GM23338 (cell line): ENCODE measurements at regions not wholly inside any gene's neighbourhood (a gene's known extent, or its start where the extent isn't known, plus 50 kb on each side); places are given as distances from the start of the nearest gene placed in this dataset.

Experiments
- ATAC-seq: fragments of 200-7000 bp; cut with Tn5 transposase; 3 replicates; pipeline ENCODE4 v1.9.1; 2020
- DNase-seq: peaks from one replicate; pipeline ENCODE4 v3.0.0-alpha.2; 2015; ENCODE audit warnings: low spot score
- H2AFZ ChIP-seq: fragments of 200-600 bp; sonication (generic); 2 replicates; pipeline ENCODE4 v1.8.0; 2016; ENCODE audit warnings: antibody characterized with exemption, mild to moderate bottlenecking, moderate library complexity
- H3F3A ChIP-seq: fragments of 200-600 bp; sonication (generic); replicated peaks from 2 replicates; pipeline ENCODE4 v1.8.0; 2017; ENCODE audit warnings: antibody characterized with exemption, mixed run types, low read depth
- H3K27ac ChIP-seq: fragments of 200-600 bp; sonication (generic); 2 replicates; pipeline ENCODE4 v1.6.1; 2016; ENCODE audit warnings: low read depth
- H3K27me3 ChIP-seq: fragments of 200-600 bp; sonication (generic); 2 replicates; pipeline ENCODE4 v1.8.0; 2016; ENCODE audit warnings: mild to moderate bottlenecking, mixed run types, moderate library complexity; ENCODE audit not compliant: insufficient read depth
- H3K36me3 ChIP-seq: fragments of 200-600 bp; sonication (generic); 2 replicates; pipeline ENCODE4 v1.8.0; 2016; ENCODE audit warnings: mild to moderate bottlenecking; ENCODE audit not compliant: insufficient read depth
- H3K4me1 ChIP-seq: fragments of 200-600 bp; sonication (generic); 2 replicates; pipeline ENCODE4 v1.8.0; 2016; ENCODE audit warnings: mild to moderate bottlenecking, moderate library complexity; ENCODE audit not compliant: insufficient read depth
- H3K4me2 ChIP-seq: fragments of 200-600 bp; sonication (generic); 2 replicates; pipeline ENCODE4 v1.7.1; 2017; ENCODE audit warnings: mixed run types
- H3K4me3 ChIP-seq: fragments of 200-600 bp; sonication (generic); 2 replicates; pipeline ENCODE4 v1.6.1; 2016; ENCODE audit warnings: mixed run types
- H3K79me2 ChIP-seq: fragments of 200-600 bp; sonication (generic); replicated peaks from 2 replicates; pipeline ENCODE4 v1.8.0; 2017; ENCODE audit warnings: mild to moderate bottlenecking; ENCODE audit not compliant: insufficient read depth
- H3K9me2 ChIP-seq: fragments of 200-600 bp; sonication (generic); 2 replicates; pipeline ENCODE4 v1.8.0; 2017; ENCODE audit not compliant: insufficient read depth
- H4K20me1 ChIP-seq: fragments of 200-600 bp; sonication (generic); replicated peaks from 2 replicates; pipeline ENCODE4 v1.8.0; 2017; ENCODE audit warnings: mild to moderate bottlenecking; ENCODE audit not compliant: insufficient read depth
- H3K27ac Mint-ChIP-seq: 2 replicates; pipeline ENCODE4 v1.8.0; 2020; ENCODE audit warnings: inconsistent platforms, mild to moderate bottlenecking, moderate library complexity, mixed read lengths
- H3K27me3 Mint-ChIP-seq: 3 replicates; pipeline ENCODE4 v1.8.0; 2022; ENCODE audit warnings: low read depth, mild to moderate bottlenecking, moderate library complexity, mixed read lengths, inconsistent platforms; ENCODE audit not compliant: insufficient read depth, poor library complexity
- H3K36me3 Mint-ChIP-seq: 3 replicates; pipeline ENCODE4 v1.8.0; 2021; ENCODE audit warnings: low read depth, mild to moderate bottlenecking, inconsistent platforms, moderate library complexity, mixed read lengths
- H3K4me1 Mint-ChIP-seq: 3 replicates; pipeline ENCODE4 v1.8.0; 2020; ENCODE audit warnings: mild to moderate bottlenecking, inconsistent platforms, mixed read lengths
- H3K4me3 Mint-ChIP-seq: 3 replicates; pipeline ENCODE4 v1.8.0; 2021; ENCODE audit warnings: moderate library complexity, mild to moderate bottlenecking, inconsistent platforms, mixed read lengths
- H3K9me3 Mint-ChIP-seq: 3 replicates; pipeline ENCODE4 v1.8.0; 2020; ENCODE audit warnings: moderate library complexity, mild to moderate bottlenecking, inconsistent platforms, mixed read lengths
- CREB1 ChIP-seq: fragments of 250-450 bp; sonication (Bioruptor Pico); IDR thresholded peaks from 2 replicates; pipeline ENCODE4 v1.5.0; 2020; ENCODE audit warnings: low read depth, mild to moderate bottlenecking, moderate library complexity
- EZH2 ChIP-seq: fragments of 200-600 bp; sonication (generic); IDR thresholded peaks from one replicate; pipeline ENCODE4 v1.8.0; 2017; ENCODE audit warnings: antibody characterized with exemption, mild to moderate bottlenecking, low read depth; ENCODE audit not compliant: unreplicated experiment
- EZH2phosphoT487 ChIP-seq: fragments of 200-600 bp; sonication (generic); IDR thresholded peaks from one replicate; pipeline ENCODE4 v1.8.1; 2018; ENCODE audit warnings: antibody characterized with exemption; ENCODE audit not compliant: unreplicated experiment
- JUNB ChIP-seq: IDR thresholded peaks from one replicate; pipeline ENCODE4 v1.6.1; 2016; ENCODE audit warnings: antibody characterized with exemption; ENCODE audit not compliant: unreplicated experiment
- NANOG ChIP-seq: IDR thresholded peaks from 2 replicates; pipeline ENCODE4 v1.6.1; 2016; ENCODE audit warnings: antibody characterized with exemption, borderline replicate concordance
- POLR2AphosphoS5 ChIP-seq: IDR thresholded peaks from 2 replicates; pipeline ENCODE4 v1.6.1; 2016; ENCODE audit warnings: antibody characterized with exemption, low read depth
- STAT1 ChIP-seq: IDR thresholded peaks from one replicate; pipeline ENCODE4 v1.6.1; 2016; ENCODE audit warnings: antibody characterized with exemption; ENCODE audit not compliant: unreplicated experiment
- ZNF114 ChIP-seq: fragments of 250-450 bp; sonication (Bioruptor Pico); IDR thresholded peaks from 2 replicates; pipeline ENCODE4 v1.5.0; 2020; ENCODE audit warnings: mild to moderate bottlenecking, moderate library complexity
- TF ChIP-seq, protein P1 (sequence below): IDR thresholded peaks from 2 replicates; pipeline ENCODE4 v1.6.1; 2016; ENCODE audit warnings: antibody characterized with exemption
- TF ChIP-seq, protein P2 (sequence below): IDR thresholded peaks from one replicate; pipeline ENCODE4 v1.6.1; 2018; ENCODE audit warnings: antibody characterized with exemption; ENCODE audit not compliant: unreplicated experiment
- TF ChIP-seq, protein P3 (sequence below), 2 experiments: fragments of 200-600 bp in 1 of 2; sonication (generic) in 1 of 2; conservative IDR thresholded peaks; 2 replicates each; pipeline versions ENCODE4 v1.5.1 to v1.6.1; 2016 to 2017; ENCODE audit warnings: antibody characterized with exemption in 2 of 2, low read depth in 2 of 2, mild to moderate bottlenecking in 2 of 2, moderate library complexity in 1 of 2

DNA sequence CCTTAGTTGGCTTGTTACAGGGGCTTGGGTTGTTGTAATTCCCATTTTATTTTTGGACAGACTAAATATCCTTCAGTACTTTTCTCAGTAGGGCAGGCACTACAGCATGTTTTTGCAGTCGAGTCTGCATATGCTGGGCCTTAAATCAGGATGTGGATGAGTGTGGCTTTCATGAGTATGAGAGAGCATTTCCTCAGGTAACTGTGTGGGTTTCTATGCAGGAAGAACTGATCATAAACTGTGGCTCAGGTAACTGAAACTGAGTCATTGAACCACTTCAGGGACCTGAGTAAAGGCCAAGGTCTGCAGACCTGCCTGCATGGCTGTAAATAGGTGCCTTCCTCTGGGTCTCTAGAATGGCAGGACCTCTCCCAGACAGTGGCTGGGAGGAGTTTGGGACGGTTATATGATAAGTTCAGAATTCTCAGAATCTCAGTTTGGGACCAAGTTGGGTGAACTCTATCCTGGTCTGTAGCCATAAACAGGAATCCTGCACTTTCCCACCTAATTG lies 112.1 kb downstream of the ZNF737 start (continued):
- TF ChIP-seq, protein P1, sequence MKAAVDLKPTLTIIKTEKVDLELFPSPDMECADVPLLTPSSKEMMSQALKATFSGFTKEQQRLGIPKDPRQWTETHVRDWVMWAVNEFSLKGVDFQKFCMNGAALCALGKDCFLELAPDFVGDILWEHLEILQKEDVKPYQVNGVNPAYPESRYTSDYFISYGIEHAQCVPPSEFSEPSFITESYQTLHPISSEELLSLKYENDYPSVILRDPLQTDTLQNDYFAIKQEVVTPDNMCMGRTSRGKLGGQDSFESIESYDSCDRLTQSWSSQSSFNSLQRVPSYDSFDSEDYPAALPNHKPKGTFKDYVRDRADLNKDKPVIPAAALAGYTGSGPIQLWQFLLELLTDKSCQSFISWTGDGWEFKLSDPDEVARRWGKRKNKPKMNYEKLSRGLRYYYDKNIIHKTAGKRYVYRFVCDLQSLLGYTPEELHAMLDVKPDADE = no peak
- TF ChIP-seq, protein P2, sequence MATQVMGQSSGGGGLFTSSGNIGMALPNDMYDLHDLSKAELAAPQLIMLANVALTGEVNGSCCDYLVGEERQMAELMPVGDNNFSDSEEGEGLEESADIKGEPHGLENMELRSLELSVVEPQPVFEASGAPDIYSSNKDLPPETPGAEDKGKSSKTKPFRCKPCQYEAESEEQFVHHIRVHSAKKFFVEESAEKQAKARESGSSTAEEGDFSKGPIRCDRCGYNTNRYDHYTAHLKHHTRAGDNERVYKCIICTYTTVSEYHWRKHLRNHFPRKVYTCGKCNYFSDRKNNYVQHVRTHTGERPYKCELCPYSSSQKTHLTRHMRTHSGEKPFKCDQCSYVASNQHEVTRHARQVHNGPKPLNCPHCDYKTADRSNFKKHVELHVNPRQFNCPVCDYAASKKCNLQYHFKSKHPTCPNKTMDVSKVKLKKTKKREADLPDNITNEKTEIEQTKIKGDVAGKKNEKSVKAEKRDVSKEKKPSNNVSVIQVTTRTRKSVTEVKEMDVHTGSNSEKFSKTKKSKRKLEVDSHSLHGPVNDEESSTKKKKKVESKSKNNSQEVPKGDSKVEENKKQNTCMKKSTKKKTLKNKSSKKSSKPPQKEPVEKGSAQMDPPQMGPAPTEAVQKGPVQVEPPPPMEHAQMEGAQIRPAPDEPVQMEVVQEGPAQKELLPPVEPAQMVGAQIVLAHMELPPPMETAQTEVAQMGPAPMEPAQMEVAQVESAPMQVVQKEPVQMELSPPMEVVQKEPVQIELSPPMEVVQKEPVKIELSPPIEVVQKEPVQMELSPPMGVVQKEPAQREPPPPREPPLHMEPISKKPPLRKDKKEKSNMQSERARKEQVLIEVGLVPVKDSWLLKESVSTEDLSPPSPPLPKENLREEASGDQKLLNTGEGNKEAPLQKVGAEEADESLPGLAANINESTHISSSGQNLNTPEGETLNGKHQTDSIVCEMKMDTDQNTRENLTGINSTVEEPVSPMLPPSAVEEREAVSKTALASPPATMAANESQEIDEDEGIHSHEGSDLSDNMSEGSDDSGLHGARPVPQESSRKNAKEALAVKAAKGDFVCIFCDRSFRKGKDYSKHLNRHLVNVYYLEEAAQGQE = no peak
- no peak for TF ChIP-seq CREB1

DNA sequence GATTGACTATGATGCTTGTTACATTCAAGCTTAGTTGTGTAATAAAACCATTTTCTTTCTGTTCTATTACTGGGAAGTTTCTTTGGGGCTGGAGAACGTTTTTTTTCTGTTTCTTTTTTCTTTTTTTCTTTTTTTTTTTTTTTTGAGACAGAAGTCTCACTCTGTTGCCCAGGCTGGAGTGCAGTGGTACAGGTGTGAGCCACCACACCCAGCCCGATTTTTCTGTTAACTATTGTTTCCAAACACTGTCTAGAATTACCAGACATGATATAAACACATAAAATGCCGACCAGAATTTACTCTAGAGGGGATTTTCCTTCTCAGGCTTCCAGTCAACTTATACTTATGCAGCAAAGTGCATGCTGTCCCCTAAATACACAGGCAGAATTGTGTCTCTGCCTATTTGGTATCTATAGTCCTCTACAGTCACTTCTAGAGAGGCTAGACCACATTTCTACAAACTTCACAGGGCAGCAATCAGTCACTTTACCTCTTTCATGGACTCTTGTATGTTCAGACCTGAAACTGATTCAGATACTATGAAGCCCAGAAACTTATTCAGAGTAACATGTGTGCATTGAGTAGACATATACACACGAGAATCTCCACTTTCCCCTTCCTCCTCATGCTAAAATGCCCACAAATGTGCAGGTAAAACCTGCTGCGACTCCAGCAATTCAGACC lies 121.2 kb downstream of the ZNF737 start:
- H3F3A ChIP-seq = no peaks in the 10 kb centered on the region
- H3K36me3 ChIP-seq = no peaks in the 10 kb centered on the region
- no peak for DNase-seq
- H3K27ac ChIP-seq = no peak overlapping the region
- no peaks in the 10 kb centered on the region for H4K20me1 ChIP-seq
- Mint-ChIP-seq H3K4me3 (no peak overlapping the region), H3K36me3 (no peaks in the 10 kb centered on the region), H3K4me1 (peaks cover 7% of the 10 kb centered on the region; the same call in 2 of the 3 replicates), H3K27ac (no peak overlapping the region), H3K9me3 (no peaks in the 10 kb centered on the region), H3K27me3 (peaks cover 2% of the 10 kb centered on the region)
- H3K4me2 ChIP-seq = no peak overlapping the region
- no peak for ATAC-seq
- H2AFZ ChIP-seq = no peak overlapping the region; the same call in 1 of the 2 replicates
- 0 out of 2 replicates have a peak, but pooled peaks cover 8% of the 10 kb centered on the region for H3K9me2 ChIP-seq
- H3K27me3 ChIP-seq = no peaks in the 10 kb centered on the region
- H3K4me1 ChIP-seq = no peaks in the 10 kb centered on the region
- no peaks in the 10 kb centered on the region for H3K79me2 ChIP-seq
- H3K4me3 ChIP-seq = no peak overlapping the region
- TF ChIP-seq CREB1 (no peak), EZH2phosphoT487 (no peak), ZNF114 (no peak), JUNB (no peak), EZH2 (no peak), POLR2AphosphoS5 (no peak), STAT1 (no peak), NANOG (no peak)
- TF ChIP-seq, protein P3, sequence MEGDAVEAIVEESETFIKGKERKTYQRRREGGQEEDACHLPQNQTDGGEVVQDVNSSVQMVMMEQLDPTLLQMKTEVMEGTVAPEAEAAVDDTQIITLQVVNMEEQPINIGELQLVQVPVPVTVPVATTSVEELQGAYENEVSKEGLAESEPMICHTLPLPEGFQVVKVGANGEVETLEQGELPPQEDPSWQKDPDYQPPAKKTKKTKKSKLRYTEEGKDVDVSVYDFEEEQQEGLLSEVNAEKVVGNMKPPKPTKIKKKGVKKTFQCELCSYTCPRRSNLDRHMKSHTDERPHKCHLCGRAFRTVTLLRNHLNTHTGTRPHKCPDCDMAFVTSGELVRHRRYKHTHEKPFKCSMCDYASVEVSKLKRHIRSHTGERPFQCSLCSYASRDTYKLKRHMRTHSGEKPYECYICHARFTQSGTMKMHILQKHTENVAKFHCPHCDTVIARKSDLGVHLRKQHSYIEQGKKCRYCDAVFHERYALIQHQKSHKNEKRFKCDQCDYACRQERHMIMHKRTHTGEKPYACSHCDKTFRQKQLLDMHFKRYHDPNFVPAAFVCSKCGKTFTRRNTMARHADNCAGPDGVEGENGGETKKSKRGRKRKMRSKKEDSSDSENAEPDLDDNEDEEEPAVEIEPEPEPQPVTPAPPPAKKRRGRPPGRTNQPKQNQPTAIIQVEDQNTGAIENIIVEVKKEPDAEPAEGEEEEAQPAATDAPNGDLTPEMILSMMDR (conservative IDR thresholded peaks at IDR 0.05; ENCODE audit: low read depth in 2 of 2) = no peak
- TF ChIP-seq, protein P1 = no peak
